Suprapubic skin (tissue), 4 donors: ENCODE measurements at regions not wholly inside any gene's neighbourhood (a gene's known extent, or its start where the extent isn't known, plus 50 kb on each side); places are given as distances from the start of the nearest gene placed in this dataset.

Experiments used
- DNase-seq, 2 donors: peaks; one replicate each; pipeline ENCODE4 v3.0.0-alpha.2; 2019; ENCODE audit warnings: low spot score in 2 of 2
- H3K27ac ChIP-seq: fragments of 200-600 bp; sonication (generic); one replicate; pipeline ENCODE4 v1.5.1; 2019
- H3K27me3 ChIP-seq: fragments of 200-600 bp; sonication (generic); one replicate; pipeline ENCODE4 v1.5.1; 2019
- H3K36me3 ChIP-seq: fragments of 200-600 bp; sonication (generic); one replicate; pipeline ENCODE4 v1.5.1; 2019
- H3K4me1 ChIP-seq: fragments of 200-600 bp; sonication (generic); one replicate; pipeline ENCODE4 v1.5.1; 2019
- H3K4me3 ChIP-seq: fragments of 200-600 bp; sonication (generic); one replicate; pipeline ENCODE4 v1.5.1; 2019; ENCODE audit warnings: mild to moderate bottlenecking
- H3K9me3 ChIP-seq: fragments of 200-600 bp; sonication (generic); one replicate; pipeline ENCODE4 v1.5.1; 2019
- CTCF ChIP-seq, 2 donors: fragments of 200-600 bp in 1 of 2; fragments of 450-650 bp in 1 of 2; sonication (generic) in 1 of 2; IDR thresholded peaks; one replicate each; pipeline ENCODE4 v1.5.1; 2016 to 2019; ENCODE audit warnings: antibody characterized with exemption in 2 of 2, mild to moderate bottlenecking in 1 of 2, moderate library complexity in 1 of 2
- EP300 ChIP-seq: sonication (generic); formaldehyde crosslinking; IDR thresholded peaks from one replicate; pipeline ENCODE4 v1.6.1; 2017; ENCODE audit warnings: antibody characterized with exemption
- POLR2A ChIP-seq, 2 donors: fragments of 450-650 bp; IDR thresholded peaks; one replicate each; pipeline ENCODE4 v1.6.1; 2017; ENCODE audit warnings: antibody characterized with exemption in 2 of 2, mild to moderate bottlenecking in 2 of 2, moderate library complexity in 2 of 2
- POLR2AphosphoS5 ChIP-seq, 3 donors: sonication (generic); formaldehyde crosslinking; IDR thresholded peaks; one replicate each; pipeline ENCODE4 v1.6.1; 2017; ENCODE audit warnings: antibody characterized with exemption in 3 of 3
- WGBS: methylation state at CpG from one replicate; pipeline ENCODE4 v1.1.5; 2018; 5-methylcytosine and 5-hydroxymethylcytosine counted together

GRCh38 chrX:46255046-46255445 is 290.2 kb downstream of the ZNF674 start:
- Histone ChIP-seq H3K4me3 (no peak overlapping the region), H3K27ac (no peak overlapping the region), H3K36me3 (no peaks in the 10 kb centered on the region), H3K9me3 (no peaks in the 10 kb centered on the region), H3K27me3 (no peaks in the 10 kb centered on the region), H3K4me1 (no peaks in the 10 kb centered on the region)
- 85% methylated on average over 1 of the region's 1 CpG for WGBS
- no peak for DNase-seq
- no peak for TF ChIP-seq EP300
- no peak for TF ChIP-seq CTCF (IDR thresholded peaks at IDR 0.05)

- no peaks in the 10 kb centered on the region for H3K27me3 ChIP-seq
- no peaks in the 10 kb centered on the region for H3K4me1 ChIP-seq
- H3K9me3 ChIP-seq: no peaks in the 10 kb centered on the region
- no peaks in the 10 kb centered on the region for H3K36me3 ChIP-seq
- 35% methylated on average over 1 of the region's 1 CpG for WGBS
- DNase-seq: no peak
- no peak overlapping the region for H3K4me3 ChIP-seq
- TF ChIP-seq CTCF (IDR thresholded peaks at IDR 0.05) (no peak), POLR2AphosphoS5 (IDR thresholded peaks at IDR 0.05) (no peak), POLR2A (IDR thresholded peaks at IDR 0.05) (no peak), EP300 (no peak)
- no peak overlapping the region for H3K27ac ChIP-seq
These were observed 290.6 kb downstream of the ZNF674 start for GRCh38 chrX:46254641-46255040.

GRCh38 chrX:46251755-46252154 is 293.5 kb downstream of the ZNF674 start:
- H3K9me3 ChIP-seq: no peaks in the 10 kb centered on the region
- H3K27ac ChIP-seq: no peak overlapping the region
- no peaks in the 10 kb centered on the region for H3K4me1 ChIP-seq
- H3K4me3 ChIP-seq: no peak overlapping the region
- DNase-seq: no peak
- no peaks in the 10 kb centered on the region for H3K27me3 ChIP-seq
- WGBS: 54% methylated on average over 3 of the region's 3 CpGs
- H3K36me3 ChIP-seq: no peaks in the 10 kb centered on the region
- TF ChIP-seq POLR2AphosphoS5 (IDR thresholded peaks at IDR 0.05) (no peak), EP300 (no peak), POLR2A (IDR thresholded peaks at IDR 0.05) (no peak), CTCF (IDR thresholded peaks at IDR 0.05) (no peak)

- WGBS: 57% methylated on average over 2 of the region's 2 CpGs
These were observed 295.1 kb downstream of the ZNF674 start for GRCh38 chrX:46250151-46250550.

GRCh38 chrX:46247456-46247855 is 297.8 kb downstream of the ZNF674 start:
- Histone ChIP-seq H3K4me3 (no peak overlapping the region), H3K9me3 (no peaks in the 10 kb centered on the region), H3K36me3 (no peaks in the 10 kb centered on the region), H3K27me3 (no peaks in the 10 kb centered on the region), H3K4me1 (no peaks in the 10 kb centered on the region), H3K27ac (no peak overlapping the region)
- no peak for DNase-seq
- TF ChIP-seq POLR2AphosphoS5 (IDR thresholded peaks at IDR 0.05): no peak
- no peak for TF ChIP-seq EP300
- TF ChIP-seq CTCF (IDR thresholded peaks at IDR 0.05): no peak
- TF ChIP-seq POLR2A (IDR thresholded peaks at IDR 0.05): no peak
- 80% methylated on average over 4 of the region's 4 CpGs for WGBS

More at GRCh38 chrX:46250151-46250550, 295.1 kb downstream of the ZNF674 start:
- no peak for DNase-seq
- no peak for TF ChIP-seq POLR2AphosphoS5 (IDR thresholded peaks at IDR 0.05)
- no peak for TF ChIP-seq EP300
- TF ChIP-seq CTCF (IDR thresholded peaks at IDR 0.05): no peak
- TF ChIP-seq POLR2A (IDR thresholded peaks at IDR 0.05): no peak
- Histone ChIP-seq H3K9me3 (no peaks in the 10 kb centered on the region), H3K4me1 (no peaks in the 10 kb centered on the region), H3K36me3 (no peaks in the 10 kb centered on the region), H3K27ac (no peak overlapping the region), H3K27me3 (no peaks in the 10 kb centered on the region), H3K4me3 (no peak overlapping the region)
